ENCODE measurements at regions not wholly inside any gene's neighbourhood (a gene's known extent, or its start where the extent isn't known, plus 50 kb on each side); places are given as distances from the start of the nearest gene placed in this dataset.

GRCh38 chr14:86815341-86815740 lies 1177.6 kb downstream of the GALC start:
- CTCF ChIA-PET: no interaction called here

GRCh38 chr14:86802726-86803125 lies 1190.3 kb downstream of the GALC start:
- Histone ChIP-seq H3K27ac (ENCODE audit: low read length) (no peak overlapping the region), H3K36me3 (ENCODE audit: control insufficient read depth, insufficient read depth, low read length) (no peaks in the 10 kb centered on the region), H3K4me1 (ENCODE audit: control insufficient read depth, insufficient read depth, low read length) (no peaks in the 10 kb centered on the region), H3K9me3 (ENCODE audit: control insufficient read depth, insufficient read depth, low read depth, low read length) (no peaks in the 10 kb centered on the region), H3K4me3 (ENCODE audit: low read depth in 2 of 2, low read length in 2 of 2) (no peak overlapping the region), H3K27me3 (ENCODE audit: control insufficient read depth, insufficient read depth, low read length) (no peaks in the 10 kb centered on the region)
- TF ChIP-seq SIN3A (IDR thresholded peaks at IDR 0.05; ENCODE audit: borderline replicate concordance, insufficient read depth, low read depth, low read length): no peak
- no peak for TF ChIP-seq REST (IDR thresholded peaks at IDR 0.05; ENCODE audit: insufficient read depth in 1 of 2, low read depth in 2 of 2, low read length in 1 of 2)
- TF ChIP-seq POLR2AphosphoS5 (IDR thresholded peaks at IDR 0.05; ENCODE audit: low read depth, low read length): no peak
- TF ChIP-seq TCF7L2 (IDR thresholded peaks at IDR 0.05; ENCODE audit: low read depth, low read length): no peak
- TF ChIP-seq CTCF (IDR thresholded peaks at IDR 0.05): no peak
- ATAC-seq (no peak), DNase-seq (ENCODE audit: low read depth, low spot score) (no peak)
- ChIA-PET CTCF (no interaction called here), POLR2A (no interaction called here)
- BruUV-seq (replicated peaks): no TSS peak
- in situ Hi-C loops (cut with HindIII; ENCODE audit: low pct_unique_long_range_greater_than_20kb, low sequenced_read_pairs) (no loop called here), intact Hi-C loops (cut with micrococcal nuclease; ENCODE audit: unreplicated experiment) (no loop called here)

More at GRCh38 chr14:86815341-86815740, 1177.6 kb downstream of the GALC start:
- Histone ChIP-seq H3K4me3 (ENCODE audit: low read depth in 2 of 2, low read length in 2 of 2) (no peak overlapping the region), H3K27me3 (ENCODE audit: control insufficient read depth, insufficient read depth, low read length) (no peaks in the 10 kb centered on the region), H3K9me3 (ENCODE audit: control insufficient read depth, insufficient read depth, low read depth, low read length) (no peaks in the 10 kb centered on the region), H3K36me3 (ENCODE audit: control insufficient read depth, insufficient read depth, low read length) (no peaks in the 10 kb centered on the region), H3K27ac (ENCODE audit: low read length) (no peak overlapping the region), H3K4me1 (ENCODE audit: control insufficient read depth, insufficient read depth, low read length) (no peaks in the 10 kb centered on the region)
- no peak for DNase-seq (ENCODE audit: low read depth, low spot score)
- no TSS peak for BruUV-seq (replicated peaks)
- TF ChIP-seq REST (IDR thresholded peaks at IDR 0.05; ENCODE audit: insufficient read depth in 1 of 2, low read depth in 2 of 2, low read length in 1 of 2): no peak
- no peak for TF ChIP-seq CTCF (IDR thresholded peaks at IDR 0.05)
- TF ChIP-seq TCF7L2 (IDR thresholded peaks at IDR 0.05; ENCODE audit: low read depth, low read length): no peak
- no peak for TF ChIP-seq SIN3A (IDR thresholded peaks at IDR 0.05; ENCODE audit: borderline replicate concordance, insufficient read depth, low read depth, low read length)
- TF ChIP-seq POLR2AphosphoS5 (IDR thresholded peaks at IDR 0.05; ENCODE audit: low read depth, low read length): no peak
- intact Hi-C loops (cut with micrococcal nuclease; ENCODE audit: unreplicated experiment): no loop called here
- ATAC-seq: no peak
- POLR2A ChIA-PET: no interaction called here
- in situ Hi-C loops (cut with HindIII; ENCODE audit: low pct_unique_long_range_greater_than_20kb, low sequenced_read_pairs): no loop called here

Data from Panc1 (cell line).